K562 (cell line): ENCODE measurements at regions not wholly inside any gene's neighbourhood (a gene's known extent, or its start where the extent isn't known, plus 50 kb on each side); places are given as distances from the start of the nearest gene placed in this dataset.

Experiments used
- ATAC-seq: fragments of 200-7000 bp; cut with Tn5 transposase; 3 replicates; pipeline ENCODE4 v1.9.1; 2020; ENCODE audit warnings: moderate library complexity
- BruUV-seq: library from RNA; stranded (reverse); fragments of 400-500 nt; replicated peaks from 2 replicates; lab custom pipeline; 2021; lab: Mats Ljungman, UMichigan
- CTCF ChIA-PET: fragments of 300-600 bp; formaldehyde crosslinking; extraction: SDS; loops from one replicate; lab custom pipeline; 2021; ENCODE audit warnings: low intra/inter-chr PET ratio; lab: Yijun Ruan, JAX
- POLR2A ChIA-PET: fragments of 300-600, 350-650 bp; sonication (Branson Sonifier 250); formaldehyde crosslinking; extraction: SDS; loops from one replicate; lab custom pipeline; 2021; ENCODE audit warnings: antibody characterized with exemption, inconsistent platforms; lab: Yijun Ruan, JAX
- DNase-seq, 4 experiments: peaks; one replicate each; pipeline versions ENCODE4 v3.0.0 to v3.0.0-alpha.2; 2011 to 2018; ENCODE audit warnings: low spot score in 3 of 4, mixed read lengths in 3 of 4; ENCODE audit errors: extremely low read depth in 1 of 4
- FAIRE-seq: peaks from 2 replicates; lab custom pipeline; 2011; peaks lifted over from hg19 to GRCh38; lab: Jason Lieb, UNC
- H2AFZ ChIP-seq: 2 replicates; pipeline ENCODE4 v1.6.0; 2011; ENCODE audit warnings: low read depth, low read length, control low read depth, inconsistent platforms
- H3K27ac ChIP-seq: fragments of 200-600 bp; 3 replicates; pipeline ENCODE4 v1.8.0; 2011; ENCODE audit warnings: low read depth, mild to moderate bottlenecking, control low read depth, inconsistent platforms, low read length, moderate library complexity, mixed read lengths; ENCODE audit errors: extremely low read depth
- H3K27me3 ChIP-seq, 2 experiments: fragments of 300-600 bp in 1 of 2; 2 replicates in 1 of 2; 3 replicates in 1 of 2; pipeline versions ENCODE4 v1.6.0 to v1.8.0; 2011; ENCODE audit warnings: inconsistent platforms in 2 of 2, low read length in 2 of 2, mild to moderate bottlenecking in 1 of 2, mixed read lengths in 1 of 2, moderate library complexity in 1 of 2; ENCODE audit not compliant: control insufficient read depth in 2 of 2, insufficient read depth in 2 of 2
- H3K36me3 ChIP-seq: fragments of 300-600 bp; 3 replicates; pipeline ENCODE4 v1.8.0; 2011; ENCODE audit warnings: mild to moderate bottlenecking, low read length, inconsistent platforms; ENCODE audit not compliant: control insufficient read depth, insufficient read depth
- H3K4me1 ChIP-seq, 2 experiments: fragments of 200-600 bp in 1 of 2; replicated peaks in 1 of 2; 2 replicates in 1 of 2; 3 replicates in 1 of 2; pipeline versions ENCODE4 v1.5.1 to v1.8.0; 2011; ENCODE audit warnings: inconsistent platforms in 2 of 2, low read length in 2 of 2, mild to moderate bottlenecking in 1 of 2, mixed read lengths in 1 of 2, moderate library complexity in 1 of 2; ENCODE audit not compliant: control insufficient read depth in 2 of 2, insufficient read depth in 2 of 2
- H3K4me2 ChIP-seq: 2 replicates; pipeline ENCODE4 v1.6.1; 2011; ENCODE audit warnings: low read length, control low read depth, inconsistent platforms, mixed read lengths; ENCODE audit not compliant: insufficient read depth
- H3K4me3 ChIP-seq: fragments of 200-600 bp; sonication (generic), shearing (Covaris generic); 2 replicates; pipeline ENCODE4 v1.5.1; 2016; ENCODE audit warnings: control low read depth, inconsistent platforms
- H3K79me2 ChIP-seq: fragments of 200-600 bp; 3 replicates; pipeline ENCODE4 v1.8.0; 2011; ENCODE audit warnings: low read length, inconsistent platforms; ENCODE audit not compliant: control insufficient read depth, insufficient read depth
- H3K9ac ChIP-seq, 2 experiments: 2 replicates each; pipeline versions ENCODE4 v1.6.0 to v1.6.1; 2011; ENCODE audit warnings: low read depth in 2 of 2, low read length in 2 of 2, control low read depth in 1 of 2, inconsistent platforms in 1 of 2, mild to moderate bottlenecking in 1 of 2, mixed read lengths in 1 of 2; ENCODE audit not compliant: insufficient read depth in 1 of 2
- H3K9me1 ChIP-seq: one replicate; pipeline ENCODE4 v1.6.0; 2011; ENCODE audit warnings: inconsistent platforms, mild to moderate bottlenecking, low read length, moderate library complexity; ENCODE audit not compliant: control insufficient read depth, insufficient read depth
- H3K9me3 ChIP-seq: replicated peaks from 2 replicates; pipeline ENCODE4 v1.5.1; 2011; ENCODE audit warnings: low read depth, low read length, inconsistent platforms; ENCODE audit not compliant: control insufficient read depth, insufficient read depth
- H4K20me1 ChIP-seq: replicated peaks from 2 replicates; pipeline ENCODE4 v1.6.1; 2011; ENCODE audit warnings: low read length, inconsistent platforms, mixed read lengths; ENCODE audit not compliant: control insufficient read depth, insufficient read depth
- ASH1L ChIP-seq: fragments of 450-650 bp; IDR thresholded peaks from 2 replicates; pipeline ENCODE4 v1.6.1; 2018; ENCODE audit warnings: borderline replicate concordance, mild to moderate bottlenecking, low read depth; ENCODE audit not compliant: partially characterized antibody
- CGGBP1 ChIP-seq: fragments of 250-450 bp; sonication (Bioruptor Pico); IDR thresholded peaks from 2 replicates; pipeline ENCODE4 v1.9.0; 2021; ENCODE audit warnings: mild to moderate bottlenecking
- MEIS2 ChIP-seq: fragments of 450-650 bp; IDR thresholded peaks from 2 replicates; pipeline ENCODE4 v1.6.1; 2014; ENCODE audit warnings: mild to moderate bottlenecking; ENCODE audit not compliant: partially characterized antibody
- NR0B1 ChIP-seq: fragments of 450-650 bp; IDR thresholded peaks from one replicate; pipeline ENCODE4 v1.6.1; 2018; ENCODE audit warnings: mild to moderate bottlenecking, moderate library complexity; ENCODE audit not compliant: partially characterized antibody
- SETDB1 ChIP-seq: IDR thresholded peaks from one replicate; pipeline ENCODE4 v1.6.1; 2012; ENCODE audit warnings: low read length, control low read depth, inconsistent platforms
- SMARCA4 ChIP-seq: fragments of 450-650 bp; IDR thresholded peaks from 2 replicates; pipeline ENCODE4 v1.6.1; 2016
- YY1 ChIP-seq, 3 experiments: IDR thresholded peaks; 2 replicates each; pipeline ENCODE4 v1.6.1; 2011; ENCODE audit warnings: low read length in 2 of 3, mild to moderate bottlenecking in 2 of 3, moderate library complexity in 2 of 3, borderline replicate concordance in 1 of 3, control low read depth in 1 of 3, low read depth in 1 of 3; ENCODE audit not compliant: insufficient read depth in 3 of 3, insufficient replicate concordance in 2 of 3, control insufficient read depth in 1 of 3, insufficient read length in 1 of 3; ENCODE audit errors: extremely low read depth in 1 of 3
- ZNF184 ChIP-seq: sonication (generic); formaldehyde crosslinking; IDR thresholded peaks from 2 replicates; pipeline ENCODE4 v1.5.0; 2020; ENCODE audit warnings: missing genetic modification reagents
- ZNF274 ChIP-seq: IDR thresholded peaks from 2 replicates; pipeline ENCODE4 v1.6.1; 2011; ENCODE audit warnings: low read depth, mild to moderate bottlenecking, low read length, moderate library complexity, borderline replicate concordance
- WGBS: fragments of 100-300 bp; shearing (Covaris generic); methylation state at CpG from one replicate; pipeline ENCODE4 v1.1.6; 2016; ENCODE audit warnings: low coverage, mixed read lengths; ENCODE audit not compliant: insufficient coverage; ENCODE audit errors: missing lambda C conversion rate; 5-methylcytosine and 5-hydroxymethylcytosine counted together
- in situ Hi-C: fragments of 300-500 bp; cut with MboI; formaldehyde crosslinking; loops from 4 replicates; pipeline ENCODE4 v1.15.0; 2018; ENCODE audit warnings: inconsistent platforms, mixed read lengths
- intact Hi-C: fragments of 100-400 bp; cut with micrococcal nuclease; formaldehyde crosslinking; loops from 2 replicates; pipeline ENCODE4 v1.14.2; 2022

- in situ Hi-C loops = no loop called here
These were observed 924.2 kb downstream of the UQCRFS1 start for GRCh38 chr19:28288572-28289264.

More at GRCh38 chr19:28288572-28289264, 924.2 kb downstream of the UQCRFS1 start:
- Histone ChIP-seq H3K4me3 (no peak overlapping the region), H3K4me2 (no peak overlapping the region), H3K9ac (no peak overlapping the region), H3K27me3 (no peaks in the 10 kb centered on the region)
- no peak for FAIRE-seq
- intact Hi-C loops = no loop called here
- no peak for TF ChIP-seq ZNF184 (CRISPR knock-in tag)
- TF ChIP-seq SMARCA4 = no peak
- TF ChIP-seq YY1 (IDR thresholded peaks at IDR 0.05; ENCODE audit: borderline replicate concordance in 1 of 3, control insufficient read depth in 1 of 3, extremely low read depth in 1 of 3, insufficient read depth in 3 of 3, insufficient read length in 1 of 3, insufficient replicate concordance in 2 of 3, low read depth in 1 of 3, low read length in 2 of 3) = no peak
- no peak for TF ChIP-seq NR0B1
- no peak for TF ChIP-seq SETDB1
- TF ChIP-seq MEIS2 = no peak
- no peak for TF ChIP-seq CGGBP1
- TF ChIP-seq ZNF274 = no peak
- no peak for TF ChIP-seq ASH1L
- TF ChIP-seq, all 486 proteins: peak for 0
- BruUV-seq = no TSS peak
- ATAC-seq (no peak), DNase-seq (no peak)
- H3K9me3 ChIP-seq = no peaks in the 10 kb centered on the region; the same call in 1 of the 2 replicates
- no peaks in the 10 kb centered on the region for H4K20me1 ChIP-seq
- H3K4me1 ChIP-seq = no peaks in the 10 kb centered on the region
- H3K27ac ChIP-seq = no peak overlapping the region
- H3K36me3 ChIP-seq = no peaks in the 10 kb centered on the region
- H2AFZ ChIP-seq = no peak overlapping the region
- CTCF ChIA-PET = no interaction called here
- no peaks in the 10 kb centered on the region for H3K9me1 ChIP-seq
- 5% methylated on average over 5 of the region's 5 CpGs for WGBS
- POLR2A ChIA-PET = no interaction called here
- no peaks in the 10 kb centered on the region for H3K79me2 ChIP-seq
